Suprapubic skin (tissue), 4 donors: ENCODE measurements at regions not wholly inside any gene's neighbourhood (a gene's known extent, or its start where the extent isn't known, plus 50 kb on each side); places are given as distances from the start of the nearest gene placed in this dataset.

ENCODE experiments used
- POLR2A ChIP-seq, 2 donors: fragments of 450-650 bp; IDR thresholded peaks; one replicate each; pipeline ENCODE4 v1.6.1; 2017; ENCODE audit warnings: antibody characterized with exemption in 2 of 2, mild to moderate bottlenecking in 2 of 2, moderate library complexity in 2 of 2
- POLR2AphosphoS5 ChIP-seq, 3 donors: sonication (generic); formaldehyde crosslinking; IDR thresholded peaks; one replicate each; pipeline ENCODE4 v1.6.1; 2017; ENCODE audit warnings: antibody characterized with exemption in 3 of 3
- TF ChIP-seq, protein P1 (sequence below), 2 donors: fragments of 200-600 bp in 1 of 2; fragments of 450-650 bp in 1 of 2; sonication (generic) in 1 of 2; IDR thresholded peaks; one replicate each; pipeline ENCODE4 v1.5.1; 2016 to 2019; ENCODE audit warnings: antibody characterized with exemption in 2 of 2, mild to moderate bottlenecking in 1 of 2, moderate library complexity in 1 of 2

DNA sequence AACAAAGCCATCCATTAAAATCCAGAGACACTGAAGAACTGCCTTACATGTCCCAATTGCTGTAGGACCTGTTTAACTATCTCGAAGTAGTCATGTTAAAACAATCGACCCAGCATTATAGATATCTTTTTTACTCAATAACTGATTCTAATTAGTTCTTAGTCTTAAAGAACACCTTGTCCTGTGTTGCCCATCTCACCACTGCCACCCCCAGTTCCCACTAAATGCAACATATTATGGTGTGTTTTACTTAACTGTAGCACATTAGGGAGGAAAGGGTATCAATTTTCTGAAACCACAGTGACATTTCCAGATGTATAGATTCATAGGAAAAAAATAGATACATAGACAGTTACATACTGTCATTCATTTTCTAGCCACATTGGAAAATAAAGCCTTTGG lies 221.2 kb downstream of the MEF2C start:
- TF ChIP-seq POLR2A (IDR thresholded peaks at IDR 0.05) (no peak), POLR2AphosphoS5 (IDR thresholded peaks at IDR 0.05) (no peak)
- TF ChIP-seq, protein P1, sequence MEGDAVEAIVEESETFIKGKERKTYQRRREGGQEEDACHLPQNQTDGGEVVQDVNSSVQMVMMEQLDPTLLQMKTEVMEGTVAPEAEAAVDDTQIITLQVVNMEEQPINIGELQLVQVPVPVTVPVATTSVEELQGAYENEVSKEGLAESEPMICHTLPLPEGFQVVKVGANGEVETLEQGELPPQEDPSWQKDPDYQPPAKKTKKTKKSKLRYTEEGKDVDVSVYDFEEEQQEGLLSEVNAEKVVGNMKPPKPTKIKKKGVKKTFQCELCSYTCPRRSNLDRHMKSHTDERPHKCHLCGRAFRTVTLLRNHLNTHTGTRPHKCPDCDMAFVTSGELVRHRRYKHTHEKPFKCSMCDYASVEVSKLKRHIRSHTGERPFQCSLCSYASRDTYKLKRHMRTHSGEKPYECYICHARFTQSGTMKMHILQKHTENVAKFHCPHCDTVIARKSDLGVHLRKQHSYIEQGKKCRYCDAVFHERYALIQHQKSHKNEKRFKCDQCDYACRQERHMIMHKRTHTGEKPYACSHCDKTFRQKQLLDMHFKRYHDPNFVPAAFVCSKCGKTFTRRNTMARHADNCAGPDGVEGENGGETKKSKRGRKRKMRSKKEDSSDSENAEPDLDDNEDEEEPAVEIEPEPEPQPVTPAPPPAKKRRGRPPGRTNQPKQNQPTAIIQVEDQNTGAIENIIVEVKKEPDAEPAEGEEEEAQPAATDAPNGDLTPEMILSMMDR (IDR thresholded peaks at IDR 0.05), result no peak
